Astrocyte of the spinal cord (primary cell): ENCODE measurements at regions not wholly inside any gene's neighbourhood (a gene's known extent, or its start where the extent isn't known, plus 50 kb on each side); places are given as distances from the start of the nearest gene placed in this dataset.

Experiments used
- DNase-seq: peaks from one replicate; pipeline ENCODE4 v3.0.0; 2011; ENCODE audit warnings: low read depth, low spot score
- H3K4me3 ChIP-seq: 2 replicates; pipeline ENCODE4 v1.5.1; 2011; ENCODE audit warnings: low read depth, mild to moderate bottlenecking, low read length, moderate library complexity
- CTCF ChIP-seq: IDR thresholded peaks from 2 replicates; pipeline ENCODE4 v1.5.1; 2012; ENCODE audit warnings: low read depth, mild to moderate bottlenecking, low read length, inconsistent platforms
- in situ Hi-C: cut with HindIII; loops from 2 replicates; pipeline ENCODE4 v1.10.0; 2017; ENCODE audit warnings: low sequenced_read_pairs

DNA sequence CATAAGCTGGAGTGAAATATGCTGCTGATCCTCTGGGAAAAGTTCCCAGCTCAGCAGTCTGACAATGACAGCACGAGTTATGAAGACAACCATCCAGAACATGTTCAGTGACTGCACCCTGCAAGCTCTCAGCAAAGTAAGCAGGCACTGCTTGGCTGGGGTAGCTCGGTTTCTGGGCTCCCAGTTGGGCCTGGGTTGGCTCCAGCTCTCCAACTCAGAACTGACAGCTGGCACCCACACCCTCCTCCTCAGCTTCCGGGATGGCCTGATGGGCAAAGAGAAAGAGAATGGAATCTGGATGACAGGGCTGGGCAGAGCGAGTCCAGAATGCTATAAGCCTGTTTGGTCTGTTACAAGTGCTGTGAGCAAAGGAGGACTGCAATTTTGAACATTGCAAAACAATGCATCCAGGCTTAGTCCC lies 185.0 kb downstream of the CSNK1G3 start:
- DNase-seq, result no peak
- in situ Hi-C loops, result no loop called here
- H3K4me3 ChIP-seq, result no peak overlapping the region
- TF ChIP-seq CTCF, result no peak

DNA sequence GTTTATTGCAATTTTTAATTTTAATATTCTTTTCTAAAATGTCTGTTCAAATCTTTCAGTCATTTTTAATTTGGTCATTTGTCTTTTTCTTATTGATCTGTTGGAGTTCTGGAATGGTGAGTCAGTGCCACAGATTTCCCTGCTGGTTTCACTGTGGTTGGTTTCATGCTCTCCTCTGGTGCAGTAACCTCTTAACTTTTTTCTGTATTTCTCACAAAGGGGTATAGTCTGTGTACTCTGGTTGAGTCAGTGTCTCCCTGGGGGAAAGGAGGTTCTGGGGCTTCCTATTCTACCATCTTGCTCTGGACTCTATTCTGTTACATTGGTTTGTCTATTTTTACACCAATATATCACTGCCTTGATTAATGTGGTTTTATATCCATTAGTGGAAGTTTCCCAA lies 178.8 kb downstream of the CSNK1G3 start:
- DNase-seq, result peak; percentile 77
- TF ChIP-seq CTCF, result no peak
- in situ Hi-C loops, result no loop called here
- no peak overlapping the region for H3K4me3 ChIP-seq

DNA sequence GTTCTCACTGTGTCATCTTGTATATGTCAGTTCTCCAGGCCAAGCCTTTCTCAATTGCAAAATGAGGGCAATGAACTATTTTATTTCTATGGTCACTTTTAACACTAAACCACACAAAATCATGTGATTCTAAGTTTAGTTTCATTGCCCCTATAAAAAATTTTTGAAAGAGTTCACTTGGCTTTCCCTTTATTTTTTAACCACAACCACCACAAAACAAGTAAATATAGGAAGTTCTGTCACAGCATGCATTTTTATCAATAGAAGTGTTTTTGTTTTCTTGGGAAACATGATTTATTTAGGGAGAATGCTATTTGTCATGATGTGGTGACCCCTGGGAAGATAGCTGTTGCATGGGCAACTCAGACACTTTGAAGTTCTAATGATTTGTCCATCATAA lies 169.1 kb downstream of the CSNK1G3 start:
- TF ChIP-seq CTCF, result no peak
- H3K4me3 ChIP-seq, result no peak overlapping the region
- no peak for DNase-seq
- in situ Hi-C loops, result no loop called here

DNA sequence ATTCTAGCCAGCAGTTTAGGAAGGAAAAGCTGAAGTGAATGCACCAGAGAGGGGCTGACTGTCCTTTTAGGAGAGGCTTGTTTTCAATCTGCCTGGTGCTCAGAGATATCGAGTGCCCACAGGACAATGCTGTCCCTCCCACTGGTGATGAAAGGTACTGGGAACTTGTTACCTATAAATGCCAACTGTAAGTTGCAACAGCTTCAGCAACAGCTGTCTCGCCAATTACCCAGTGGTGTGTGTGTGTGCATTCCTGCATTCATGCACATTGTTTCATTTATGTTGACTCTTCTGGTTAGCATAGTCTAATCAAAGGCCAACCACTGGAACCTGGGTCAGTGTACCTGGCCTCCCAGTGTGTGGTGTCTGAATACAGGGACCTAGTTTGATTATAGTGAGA lies 161.1 kb downstream of the CSNK1G3 start:
- DNase-seq, result no peak
- TF ChIP-seq CTCF, result no peak
- in situ Hi-C loops, result no loop called here
- H3K4me3 ChIP-seq, result no peak overlapping the region

DNA sequence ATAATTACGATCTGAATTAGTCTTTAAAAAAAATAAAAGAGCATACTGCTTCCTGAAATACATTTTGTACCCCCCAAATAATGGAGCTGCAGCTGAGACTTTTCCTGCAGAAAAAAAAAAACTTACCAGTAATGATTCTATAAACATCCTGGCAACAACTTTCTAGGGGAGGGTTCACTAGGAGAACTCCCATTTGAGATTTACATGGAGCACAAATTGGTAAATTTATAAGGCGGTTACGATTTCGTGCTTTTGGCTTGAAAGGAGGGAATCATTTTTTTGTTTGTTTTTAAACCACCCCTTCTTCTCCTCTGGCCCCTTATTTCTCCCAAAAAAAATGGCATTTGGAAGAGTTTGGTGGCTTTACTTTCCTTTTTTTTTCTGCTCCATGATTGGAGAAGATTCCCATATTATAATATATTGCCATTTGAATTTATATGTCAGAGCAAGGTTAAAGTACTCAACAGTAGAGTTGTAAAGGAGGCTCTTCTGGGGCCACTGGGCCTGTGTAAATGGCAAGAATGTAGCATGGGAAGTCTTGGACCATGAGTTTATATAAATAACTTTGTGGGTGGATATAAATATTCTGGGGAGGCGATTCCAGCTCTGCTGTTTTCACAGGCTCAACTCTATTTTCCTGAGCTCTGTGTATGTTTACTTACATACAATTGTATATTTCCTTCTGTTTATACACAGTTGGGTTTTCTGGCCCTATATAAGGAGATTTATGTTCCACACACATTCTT lies 159.9 kb downstream of the CSNK1G3 start:
- TF ChIP-seq CTCF, result no peak
- no peak overlapping the region for H3K4me3 ChIP-seq
- no peak for DNase-seq
- in situ Hi-C loops, result no loop called here

- peak; percentile 78 for TF ChIP-seq CTCF
- peak; percentile 65 for DNase-seq
- in situ Hi-C loops, result no loop called here
- no peak overlapping the region for H3K4me3 ChIP-seq
Measured at GRCh38 chr5:123671042-123671441, 159.1 kb downstream of the CSNK1G3 start.
